DOHH2 (cell line): ENCODE measurements at regions not wholly inside any gene's neighbourhood (a gene's known extent, or its start where the extent isn't known, plus 50 kb on each side); places are given as distances from the start of the nearest gene placed in this dataset.

Experiments used
- EZH2phosphoT487 ChIP-seq: fragments of 200-600 bp; sonication (generic); IDR thresholded peaks from 2 replicates; pipeline ENCODE4 v1.6.1; 2017; ENCODE audit warnings: borderline replicate concordance, mild to moderate bottlenecking, antibody characterized with exemption, low read length, moderate library complexity, mixed read lengths
- TF ChIP-seq, protein P1 (sequence below): fragments of 200-600 bp; sonication (generic); IDR thresholded peaks from one replicate; pipeline ENCODE4 v1.5.1; 2014; ENCODE audit warnings: antibody characterized with exemption, mild to moderate bottlenecking, low read depth, low read length; ENCODE audit not compliant: poor library complexity, severe bottlenecking

DNA sequence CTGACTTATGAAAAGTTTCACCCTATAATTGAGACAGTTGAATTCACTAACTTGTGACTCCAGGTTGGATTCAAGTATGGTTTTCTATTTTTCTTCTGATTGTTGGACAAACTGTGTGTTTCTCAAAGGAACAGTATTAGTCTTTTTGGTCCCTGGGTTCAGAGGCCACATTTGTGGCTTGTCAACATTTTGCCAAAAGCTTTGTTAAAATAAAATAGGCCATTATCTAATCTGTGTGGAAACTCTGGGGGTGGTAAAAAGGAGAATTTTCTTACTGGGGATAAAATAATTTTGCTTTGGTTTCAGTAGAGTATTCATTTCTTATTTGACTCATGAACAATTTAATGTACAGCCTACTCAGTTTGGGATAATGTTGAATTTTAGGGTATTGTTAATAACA is 166.3 kb downstream of the TMEM167A start:
- TF ChIP-seq, protein P1, sequence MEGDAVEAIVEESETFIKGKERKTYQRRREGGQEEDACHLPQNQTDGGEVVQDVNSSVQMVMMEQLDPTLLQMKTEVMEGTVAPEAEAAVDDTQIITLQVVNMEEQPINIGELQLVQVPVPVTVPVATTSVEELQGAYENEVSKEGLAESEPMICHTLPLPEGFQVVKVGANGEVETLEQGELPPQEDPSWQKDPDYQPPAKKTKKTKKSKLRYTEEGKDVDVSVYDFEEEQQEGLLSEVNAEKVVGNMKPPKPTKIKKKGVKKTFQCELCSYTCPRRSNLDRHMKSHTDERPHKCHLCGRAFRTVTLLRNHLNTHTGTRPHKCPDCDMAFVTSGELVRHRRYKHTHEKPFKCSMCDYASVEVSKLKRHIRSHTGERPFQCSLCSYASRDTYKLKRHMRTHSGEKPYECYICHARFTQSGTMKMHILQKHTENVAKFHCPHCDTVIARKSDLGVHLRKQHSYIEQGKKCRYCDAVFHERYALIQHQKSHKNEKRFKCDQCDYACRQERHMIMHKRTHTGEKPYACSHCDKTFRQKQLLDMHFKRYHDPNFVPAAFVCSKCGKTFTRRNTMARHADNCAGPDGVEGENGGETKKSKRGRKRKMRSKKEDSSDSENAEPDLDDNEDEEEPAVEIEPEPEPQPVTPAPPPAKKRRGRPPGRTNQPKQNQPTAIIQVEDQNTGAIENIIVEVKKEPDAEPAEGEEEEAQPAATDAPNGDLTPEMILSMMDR: no peak
- TF ChIP-seq EZH2phosphoT487: no peak
